ENCODE measurements at regions not wholly inside any gene's neighbourhood (a gene's known extent, or its start where the extent isn't known, plus 50 kb on each side); places are given as distances from the start of the nearest gene placed in this dataset.
"Not testable (repeated sequence)": the region's sequence is repeated elsewhere in the genome, so short reads cannot be mapped to it uniquely, and the experiment has no call there.

DNA sequence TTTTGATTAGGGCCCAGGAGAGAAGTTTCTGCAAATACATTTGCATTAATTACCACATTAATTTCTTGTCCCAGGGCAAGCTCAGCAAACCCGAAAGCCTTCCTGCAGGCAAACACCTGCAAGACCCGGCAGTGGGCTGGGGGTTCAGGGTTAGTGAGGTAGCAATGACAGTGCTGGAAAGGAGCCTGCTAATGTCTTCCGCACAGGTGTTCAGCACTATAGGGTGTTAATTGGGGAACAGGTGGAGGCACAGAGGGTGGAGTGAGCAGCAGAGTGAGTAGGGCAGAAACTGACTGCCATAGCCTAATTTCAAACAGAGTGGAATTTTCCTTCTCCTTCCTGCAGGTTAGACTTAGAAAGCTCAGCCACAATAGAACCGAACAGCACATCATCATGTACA is 50.9 kb upstream of the UBASH3B start:
- DNase-seq, result no peak
- H3K27me3 ChIP-seq (ENCODE audit: control insufficient read depth, insufficient read depth, low read length), result no peaks in the 10 kb centered on the region
- H3K36me3 ChIP-seq (replicated peaks; ENCODE audit: control insufficient read depth, insufficient read depth, low read length), result no peaks in the 10 kb centered on the region
- no peak overlapping the region for H3K4me3 ChIP-seq (ENCODE audit: insufficient read depth, low read depth, low read length)

DNA sequence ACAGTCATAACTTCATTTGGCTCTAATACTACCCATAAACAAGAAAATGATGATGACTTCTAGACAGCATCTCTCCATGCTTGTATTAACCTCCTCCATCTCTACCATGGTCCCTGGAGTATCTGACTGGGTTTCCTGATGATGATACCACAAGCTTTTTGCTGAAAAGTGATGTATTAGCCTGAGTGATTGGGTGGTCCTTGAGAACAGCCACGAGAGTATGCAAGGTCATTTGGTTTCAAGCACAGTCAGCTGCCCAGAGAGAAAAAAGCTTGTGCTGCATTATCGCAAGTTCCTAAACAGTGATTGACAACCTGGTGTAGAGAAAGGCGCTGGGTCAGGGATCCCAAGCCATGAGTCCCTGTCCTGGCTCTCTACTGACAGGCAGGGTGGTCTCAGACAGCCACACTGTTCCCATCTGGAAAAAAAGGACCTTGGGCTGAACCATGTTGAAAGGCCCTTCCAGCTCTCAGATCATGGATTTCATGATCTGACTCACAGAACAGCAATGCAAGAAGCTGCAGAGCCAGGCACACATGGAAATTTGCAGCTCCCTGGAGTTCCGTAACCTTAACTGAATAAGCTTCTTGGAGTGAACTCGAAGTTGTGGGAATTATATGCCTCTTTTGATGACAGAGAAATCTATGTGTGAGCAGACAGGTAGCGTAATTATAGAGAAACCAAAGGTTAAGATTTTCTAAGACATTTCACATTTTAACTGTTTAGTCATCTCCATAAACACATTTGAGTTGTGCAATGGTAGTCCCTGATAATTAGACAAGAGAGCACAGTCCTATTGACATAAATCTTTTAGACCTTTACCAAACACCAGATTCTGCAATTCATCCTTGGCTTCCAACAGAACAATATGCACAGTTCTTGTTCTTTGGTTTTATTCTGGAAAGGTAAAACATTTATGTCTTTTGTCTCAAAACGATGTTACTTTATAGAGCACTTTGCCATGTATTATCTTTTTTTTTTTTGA is 54.1 kb upstream of the UBASH3B start:
- H3K36me3 ChIP-seq (replicated peaks; ENCODE audit: control insufficient read depth, insufficient read depth, low read length), result no peaks in the 10 kb centered on the region
- no peaks in the 10 kb centered on the region for H3K27me3 ChIP-seq (ENCODE audit: control insufficient read depth, insufficient read depth, low read length)
- DNase-seq, result no peak
- H3K4me3 ChIP-seq (ENCODE audit: insufficient read depth, low read depth, low read length), result no peak overlapping the region

DNA sequence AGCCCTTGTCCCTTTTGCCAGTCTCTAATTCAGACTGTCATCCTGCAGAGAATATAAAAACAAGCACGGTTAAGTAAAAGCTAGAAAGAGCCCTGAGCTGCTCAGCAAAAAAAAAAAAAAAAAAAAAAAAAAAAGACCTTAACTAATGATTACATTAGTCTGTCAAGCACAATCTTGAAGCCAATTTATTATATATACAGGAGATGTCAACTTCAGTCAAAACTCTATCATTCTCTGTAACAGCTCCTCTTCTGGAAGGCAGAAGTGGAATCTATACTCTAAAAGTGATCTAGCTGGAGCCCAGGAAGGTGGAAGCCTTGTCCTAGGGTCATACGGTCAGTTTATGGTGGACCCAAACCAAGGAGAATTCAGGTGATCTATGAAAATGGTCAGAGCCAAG is 55.2 kb upstream of the UBASH3B start:
- no peaks in the 10 kb centered on the region for H3K27me3 ChIP-seq (ENCODE audit: control insufficient read depth, insufficient read depth, low read length)
- no peak overlapping the region for H3K4me3 ChIP-seq (ENCODE audit: insufficient read depth, low read depth, low read length)
- H3K36me3 ChIP-seq (replicated peaks; ENCODE audit: control insufficient read depth, insufficient read depth, low read length), result no peaks in the 10 kb centered on the region
- no peak for DNase-seq

DNA sequence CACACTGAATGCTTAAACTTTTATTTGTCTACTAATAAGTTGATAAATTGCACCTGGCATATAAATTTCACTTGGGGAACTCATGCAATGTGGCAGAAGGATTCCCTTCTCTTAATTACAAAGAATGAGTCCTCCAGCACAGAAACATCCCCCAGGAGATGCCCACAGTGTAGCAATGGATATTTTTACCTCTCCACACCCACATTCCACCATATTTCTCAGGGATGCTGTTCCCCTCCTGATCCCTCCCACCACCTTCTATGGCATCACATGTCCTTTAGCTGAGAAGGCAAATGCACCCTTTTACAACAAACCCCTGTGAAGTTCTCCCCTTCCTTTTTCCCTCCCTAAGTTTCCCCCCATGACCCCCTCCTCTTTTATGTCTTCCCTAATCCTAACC is 56.1 kb upstream of the UBASH3B start:
- no peak for DNase-seq
- H3K36me3 ChIP-seq (replicated peaks; ENCODE audit: control insufficient read depth, insufficient read depth, low read length), result no peaks in the 10 kb centered on the region
- H3K27me3 ChIP-seq (ENCODE audit: control insufficient read depth, insufficient read depth, low read length), result no peaks in the 10 kb centered on the region
- no peak overlapping the region for H3K4me3 ChIP-seq (ENCODE audit: insufficient read depth, low read depth, low read length)

DNA sequence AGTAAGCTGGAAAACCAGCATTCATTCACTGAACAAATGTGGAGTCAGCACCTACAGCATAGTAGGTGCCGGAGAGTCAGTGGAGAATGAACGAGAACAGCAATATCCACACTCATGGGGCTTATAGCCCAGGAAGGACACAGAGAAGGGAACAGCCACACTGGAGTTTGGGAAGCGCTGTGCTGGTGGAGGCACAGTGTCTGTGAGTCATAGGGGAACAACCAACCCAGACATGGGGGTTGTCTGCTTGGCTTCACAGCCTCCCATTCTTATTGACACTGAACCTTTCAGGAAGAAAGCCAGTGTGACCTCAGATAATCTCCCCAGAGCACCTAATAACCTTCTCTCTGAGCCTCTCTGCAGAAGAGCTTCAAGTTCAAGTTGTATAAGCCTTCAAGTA is 56.6 kb upstream of the UBASH3B start:
- Histone ChIP-seq H3K4me3 (ENCODE audit: insufficient read depth, low read depth, low read length) (no peak overlapping the region), H3K36me3 (replicated peaks; ENCODE audit: control insufficient read depth, insufficient read depth, low read length) (no peaks in the 10 kb centered on the region), H3K27me3 (ENCODE audit: control insufficient read depth, insufficient read depth, low read length) (no peaks in the 10 kb centered on the region)
- no peak for DNase-seq

GRCh38 chr11:122597511-122597910 is 58.0 kb upstream of the UBASH3B start:
- no peaks in the 10 kb centered on the region for H3K36me3 ChIP-seq (replicated peaks; ENCODE audit: control insufficient read depth, insufficient read depth, low read length)
- no peaks in the 10 kb centered on the region for H3K27me3 ChIP-seq (ENCODE audit: control insufficient read depth, insufficient read depth, low read length)
- no peak for DNase-seq
- no peak overlapping the region for H3K4me3 ChIP-seq (ENCODE audit: insufficient read depth, low read depth, low read length)

DNA sequence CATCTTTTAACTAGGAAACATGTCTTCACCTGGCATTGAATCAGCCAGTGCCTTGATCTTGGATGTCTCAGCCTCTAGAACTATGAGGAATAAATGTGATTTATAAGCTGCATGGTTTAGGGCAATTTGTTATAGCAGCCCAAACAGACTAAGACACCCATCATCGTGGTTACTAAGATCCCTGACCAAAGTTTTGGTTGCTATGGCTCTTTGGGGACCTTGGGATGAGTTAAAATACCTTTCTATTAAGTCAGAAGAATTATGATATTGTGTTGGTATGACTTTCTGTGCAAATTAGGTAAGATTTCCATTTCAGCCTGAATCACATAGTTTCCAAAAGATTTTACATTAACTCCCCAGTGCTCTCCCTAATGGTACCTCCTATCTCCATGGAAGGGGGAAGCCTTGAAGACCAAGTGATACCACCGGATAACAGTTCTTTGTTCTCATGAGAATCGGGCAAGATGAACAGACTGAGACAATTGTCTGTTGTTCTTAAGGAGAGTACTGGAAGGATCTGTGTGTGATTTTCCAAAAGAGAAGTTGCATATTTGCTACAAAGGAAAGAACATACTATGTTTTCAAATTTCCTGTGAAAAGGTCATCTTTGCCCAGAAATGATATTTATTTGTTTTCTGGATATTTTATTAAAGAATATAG is 60.4 kb upstream of the UBASH3B start:
- no peaks in the 10 kb centered on the region for H3K36me3 ChIP-seq (replicated peaks; ENCODE audit: control insufficient read depth, insufficient read depth, low read length)
- no peak for DNase-seq
- no peaks in the 10 kb centered on the region for H3K27me3 ChIP-seq (ENCODE audit: control insufficient read depth, insufficient read depth, low read length)
- no peak overlapping the region for H3K4me3 ChIP-seq (ENCODE audit: insufficient read depth, low read depth, low read length)

DNA sequence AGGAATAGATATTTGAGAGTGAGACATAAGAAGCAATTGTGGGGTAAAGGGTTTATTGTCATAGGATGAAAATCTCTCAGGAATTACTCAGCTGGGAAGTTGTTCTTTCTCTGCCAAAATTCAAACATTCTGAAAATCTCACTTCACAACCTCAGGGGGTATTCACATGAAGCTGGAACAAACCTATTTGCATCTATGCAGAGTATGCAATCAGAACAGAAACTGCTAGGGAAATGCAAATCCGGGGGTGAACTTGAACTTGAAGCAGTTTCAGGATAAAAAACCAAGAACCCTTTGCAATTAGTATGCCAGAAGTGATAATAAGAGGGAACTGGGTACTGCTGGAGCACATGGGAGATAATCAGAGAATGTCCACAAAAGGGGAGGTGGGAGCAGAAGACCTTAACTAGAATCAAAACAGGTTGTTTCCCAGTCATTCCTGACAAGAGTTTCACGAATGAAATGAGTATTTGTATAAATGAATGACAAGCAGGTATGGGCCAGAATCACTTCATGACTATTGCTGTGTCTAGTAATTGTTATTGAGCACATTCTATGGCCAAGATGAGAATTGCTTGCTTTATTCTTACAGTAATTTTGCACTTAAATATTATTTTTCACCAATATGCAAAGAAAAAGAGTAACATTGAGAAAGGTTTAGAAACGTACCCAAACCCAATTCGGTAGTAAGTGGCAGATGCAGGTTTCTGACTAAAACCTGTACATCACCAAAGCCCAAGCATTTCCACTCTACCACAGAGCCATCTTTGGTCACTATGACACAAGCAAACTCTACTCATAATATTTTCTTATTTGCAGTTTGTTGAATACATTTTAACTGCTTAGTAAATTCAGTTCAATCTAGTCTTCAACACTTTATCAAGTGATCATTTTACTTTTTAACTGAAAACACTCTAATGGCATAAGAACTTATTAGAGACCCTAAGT is 61.8 kb upstream of the UBASH3B start:
- no peaks in the 10 kb centered on the region for H3K27me3 ChIP-seq (ENCODE audit: control insufficient read depth, insufficient read depth, low read length)
- no peak for DNase-seq
- no peak overlapping the region for H3K4me3 ChIP-seq (ENCODE audit: insufficient read depth, low read depth, low read length)
- no peaks in the 10 kb centered on the region for H3K36me3 ChIP-seq (replicated peaks; ENCODE audit: control insufficient read depth, insufficient read depth, low read length)

DNA sequence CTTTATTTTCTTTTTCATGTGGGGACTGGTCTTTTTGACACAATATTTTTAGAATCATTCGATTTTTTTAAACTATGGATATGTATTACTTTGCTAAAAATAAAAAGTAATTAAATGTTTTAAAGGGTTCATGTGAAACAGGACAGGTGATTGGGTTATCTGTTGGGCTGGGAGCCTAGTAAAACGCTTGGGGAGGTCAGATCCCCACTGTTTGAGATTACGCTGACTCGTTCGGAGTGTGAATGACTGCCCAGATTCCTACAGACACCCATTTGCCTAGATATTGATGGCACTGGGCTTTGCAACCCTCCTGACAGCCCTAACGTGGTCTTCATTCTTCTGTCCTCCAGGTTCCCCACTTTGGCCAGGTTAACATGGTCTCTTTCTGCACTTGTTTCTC is 62.9 kb upstream of the UBASH3B start:
- no peaks in the 10 kb centered on the region for H3K27me3 ChIP-seq (ENCODE audit: control insufficient read depth, insufficient read depth, low read length)
- no peaks in the 10 kb centered on the region for H3K36me3 ChIP-seq (replicated peaks; ENCODE audit: control insufficient read depth, insufficient read depth, low read length)
- no peak for DNase-seq
- no peak overlapping the region for H3K4me3 ChIP-seq (ENCODE audit: insufficient read depth, low read depth, low read length)

DNA sequence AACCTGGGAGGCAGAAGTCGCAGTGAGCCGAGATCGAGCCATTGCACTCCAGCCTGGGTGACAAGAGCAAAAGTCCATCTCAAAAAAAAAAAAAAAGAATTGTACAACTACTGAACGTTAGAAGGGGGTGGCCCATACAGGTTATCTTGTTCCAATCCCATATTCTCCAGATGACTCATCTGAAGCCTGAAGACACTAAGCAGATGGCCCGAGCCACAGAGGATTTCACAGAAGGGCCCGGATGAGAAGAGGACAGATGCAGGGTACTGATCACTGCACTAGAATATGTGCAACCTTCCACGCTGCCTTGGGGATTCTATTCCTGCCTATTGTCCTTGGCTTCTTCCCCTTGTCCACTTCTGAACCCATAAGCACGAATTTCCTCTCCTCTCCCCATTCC is 70.9 kb upstream of the UBASH3B start:
- H3K27me3 ChIP-seq (ENCODE audit: control insufficient read depth, insufficient read depth, low read length), result no peaks in the 10 kb centered on the region
- no peak for DNase-seq
- H3K36me3 ChIP-seq (replicated peaks; ENCODE audit: control insufficient read depth, insufficient read depth, low read length), result no peaks in the 10 kb centered on the region
- H3K4me3 ChIP-seq (ENCODE audit: insufficient read depth, low read depth, low read length), result no peak overlapping the region

DNA sequence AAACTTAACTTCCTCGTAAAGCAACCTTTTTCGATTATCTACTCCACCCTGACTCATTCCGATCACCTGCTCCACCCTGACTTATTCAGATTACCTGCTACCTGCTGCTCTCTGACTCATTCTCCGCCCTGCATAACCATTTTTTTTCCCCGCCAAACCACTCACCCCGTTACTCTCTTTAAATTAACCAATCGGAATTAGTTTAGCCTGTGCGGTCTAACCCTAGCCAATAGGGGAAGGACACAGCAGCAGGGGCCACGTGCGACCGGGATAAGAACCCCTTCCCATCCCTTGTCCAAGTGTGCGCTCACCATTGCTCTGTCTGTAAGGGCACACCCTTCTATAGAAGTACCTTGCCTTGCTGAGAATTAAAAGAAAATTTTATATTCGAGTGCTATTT is 75.5 kb upstream of the UBASH3B start:
- not testable (repeated sequence) for DNase-seq; H3K4me3 ChIP-seq (ENCODE audit: insufficient read depth, low read depth, low read length)

GRCh38 chr11:122578171-122578825 is 77.2 kb upstream of the UBASH3B start:
- Histone ChIP-seq H3K36me3 (replicated peaks; ENCODE audit: control insufficient read depth, insufficient read depth, low read length) (no peaks in the 10 kb centered on the region), H3K4me3 (ENCODE audit: insufficient read depth, low read depth, low read length) (no peak overlapping the region), H3K27me3 (ENCODE audit: control insufficient read depth, insufficient read depth, low read length) (no peaks in the 10 kb centered on the region)
- DNase-seq, result no peak

More for the DNA sequence above, 75.5 kb upstream of the UBASH3B start:
- H3K36me3 ChIP-seq (replicated peaks; ENCODE audit: control insufficient read depth, insufficient read depth, low read length); H3K27me3 ChIP-seq (ENCODE audit: control insufficient read depth, insufficient read depth, low read length): not testable (repeated sequence)

GRCh38 chr11:122572592-122572991 is 82.9 kb upstream of the UBASH3B start:
- Histone ChIP-seq H3K4me3 (ENCODE audit: insufficient read depth, low read depth, low read length) (no peak overlapping the region), H3K36me3 (replicated peaks; ENCODE audit: control insufficient read depth, insufficient read depth, low read length) (no peaks in the 10 kb centered on the region), H3K27me3 (ENCODE audit: control insufficient read depth, insufficient read depth, low read length) (no peaks in the 10 kb centered on the region)
- DNase-seq, result no peak

DNA sequence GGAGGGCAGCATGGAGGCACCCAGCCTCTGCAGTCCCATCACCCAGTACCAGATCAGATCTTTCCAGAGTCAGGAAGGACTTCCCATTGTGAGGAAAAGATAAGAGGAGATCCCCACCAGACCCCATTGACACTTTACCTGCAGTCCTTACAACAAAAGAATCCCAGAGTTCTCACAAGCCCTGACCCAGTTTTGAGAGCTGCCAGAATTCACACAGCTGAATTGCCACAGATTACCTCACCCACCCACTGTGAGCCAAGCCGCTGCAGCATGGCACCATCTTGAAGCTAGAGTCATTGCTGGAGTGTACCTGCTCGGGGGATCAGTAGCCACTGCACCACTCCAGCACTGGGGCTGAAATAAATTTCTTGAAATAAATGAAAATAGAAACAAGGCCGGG is 91.8 kb upstream of the UBASH3B start:
- DNase-seq, result no peak
- Histone ChIP-seq H3K36me3 (replicated peaks; ENCODE audit: control insufficient read depth, insufficient read depth, low read length) (no peaks in the 10 kb centered on the region), H3K27me3 (ENCODE audit: control insufficient read depth, insufficient read depth, low read length) (no peaks in the 10 kb centered on the region), H3K4me3 (ENCODE audit: insufficient read depth, low read depth, low read length) (no peak overlapping the region)
